OCI-LY1 (cell line): ENCODE measurements at regions not wholly inside any gene's neighbourhood (a gene's known extent, or its start where the extent isn't known, plus 50 kb on each side); places are given as distances from the start of the nearest gene placed in this dataset.

Source experiments
- H2AFZ ChIP-seq: fragments of 200-600 bp; sonication (generic), shearing (Covaris generic); 2 replicates; pipeline ENCODE4 v1.6.0; 2014; ENCODE audit warnings: antibody characterized with exemption, mild to moderate bottlenecking, low read length
- H3F3A ChIP-seq: fragments of 200-600 bp; sonication (generic), shearing (Covaris generic); 2 replicates; pipeline ENCODE4 v1.6.0; 2014; ENCODE audit warnings: mild to moderate bottlenecking, antibody characterized with exemption, low read length, moderate library complexity; ENCODE audit not compliant: insufficient read depth
- H3K27ac ChIP-seq: fragments of 200-600 bp; sonication (generic); 2 replicates; pipeline ENCODE4 v1.5.1; 2014; ENCODE audit warnings: low read length, mixed run types, mild to moderate bottlenecking, low read depth; ENCODE audit not compliant: poor library complexity, severe bottlenecking
- H3K27me3 ChIP-seq: fragments of 200-600 bp; sonication (generic); 2 replicates; pipeline ENCODE4 v1.6.0; 2014; ENCODE audit warnings: antibody characterized with exemption, mild to moderate bottlenecking, low read length, moderate library complexity; ENCODE audit not compliant: insufficient read depth
- H3K36me3 ChIP-seq: fragments of 200-600 bp; sonication (generic); 2 replicates; pipeline ENCODE4 v1.6.1; 2014; ENCODE audit warnings: mild to moderate bottlenecking, antibody characterized with exemption, low read length, moderate library complexity, mixed read lengths; ENCODE audit not compliant: insufficient read depth
- H3K4me1 ChIP-seq: fragments of 200-600 bp; sonication (generic); 2 replicates; pipeline ENCODE4 v1.5.1; 2014; ENCODE audit warnings: mild to moderate bottlenecking, low read length, moderate library complexity; ENCODE audit not compliant: insufficient read depth, severe bottlenecking
- H3K4me2 ChIP-seq: fragments of 200-600 bp; sonication (generic), shearing (Covaris generic); 2 replicates; pipeline ENCODE4 v1.6.1; 2014; ENCODE audit warnings: low read length
- H3K4me3 ChIP-seq: fragments of 200-600 bp; sonication (generic); 2 replicates; pipeline ENCODE4 v1.5.1; 2014; ENCODE audit warnings: low read length, low read depth, mild to moderate bottlenecking, mixed read lengths; ENCODE audit not compliant: poor library complexity, severe bottlenecking
- H3K79me2 ChIP-seq: fragments of 200-600 bp; shearing (Covaris generic); 2 replicates; pipeline ENCODE4 v1.6.1; 2016; ENCODE audit warnings: mixed run types, low read length, mixed read lengths; ENCODE audit not compliant: insufficient read depth
- H3K9ac ChIP-seq: fragments of 200-600 bp; sonication (generic), shearing (Covaris generic); 2 replicates; pipeline ENCODE4 v1.6.1; 2014; ENCODE audit warnings: mild to moderate bottlenecking, low read length, mixed read lengths
- H3K9me2 ChIP-seq: fragments of 200-600 bp; sonication (generic), shearing (Covaris generic); 2 replicates; pipeline ENCODE4 v1.6.1; 2014; ENCODE audit warnings: low read depth, mild to moderate bottlenecking, low read length, mixed read lengths
- H3K9me3 ChIP-seq: fragments of 200-600 bp; shearing (Covaris generic); 2 replicates; pipeline ENCODE4 v1.6.1; 2014; ENCODE audit warnings: low read length, mixed read lengths
- H4K20me1 ChIP-seq: fragments of 200-600 bp; sonication (generic), shearing (Covaris generic); 2 replicates; pipeline ENCODE4 v1.6.0; 2016; ENCODE audit warnings: mild to moderate bottlenecking, low read length; ENCODE audit not compliant: insufficient read depth
- EZH2 ChIP-seq: fragments of 200-600 bp; sonication (generic), shearing (Covaris generic); IDR thresholded peaks from 2 replicates; pipeline ENCODE4 v1.8.0; 2017; ENCODE audit warnings: borderline replicate concordance, mixed run types, mild to moderate bottlenecking, antibody characterized with exemption, low read length, moderate library complexity, mixed read lengths
- TF ChIP-seq, protein P1 (sequence below): fragments of 200-600 bp; sonication (generic), shearing (Covaris generic); IDR thresholded peaks from 2 replicates; pipeline ENCODE4 v1.5.1; 2017; ENCODE audit warnings: mild to moderate bottlenecking, antibody characterized with exemption, low read length, moderate library complexity, mixed read lengths

DNA sequence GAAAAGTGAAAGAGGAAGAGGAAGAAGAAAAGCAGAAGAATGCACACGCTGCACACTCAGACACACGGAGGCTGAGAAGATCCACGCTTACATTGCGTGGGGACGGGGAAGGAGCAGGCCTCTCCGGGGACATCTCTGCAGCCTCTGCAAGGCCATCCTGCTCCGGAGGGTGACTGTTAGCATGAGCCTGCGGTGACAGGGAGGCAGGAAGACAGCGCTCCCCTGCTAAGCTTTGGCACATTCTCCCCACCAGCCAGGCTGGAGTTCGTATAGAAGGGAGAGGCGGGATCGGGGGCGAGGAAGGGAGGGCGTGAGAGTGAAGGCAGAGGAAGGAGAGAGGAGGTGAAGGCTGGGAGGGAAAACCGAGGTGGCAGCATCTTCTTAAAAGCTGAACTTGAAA lies 366.0 kb upstream of the SHH start:
- H4K20me1 ChIP-seq, result no peaks in the 10 kb centered on the region
- no peak overlapping the region for H3K27ac ChIP-seq
- H3K4me2 ChIP-seq, result no peak overlapping the region
- TF ChIP-seq, protein P1, sequence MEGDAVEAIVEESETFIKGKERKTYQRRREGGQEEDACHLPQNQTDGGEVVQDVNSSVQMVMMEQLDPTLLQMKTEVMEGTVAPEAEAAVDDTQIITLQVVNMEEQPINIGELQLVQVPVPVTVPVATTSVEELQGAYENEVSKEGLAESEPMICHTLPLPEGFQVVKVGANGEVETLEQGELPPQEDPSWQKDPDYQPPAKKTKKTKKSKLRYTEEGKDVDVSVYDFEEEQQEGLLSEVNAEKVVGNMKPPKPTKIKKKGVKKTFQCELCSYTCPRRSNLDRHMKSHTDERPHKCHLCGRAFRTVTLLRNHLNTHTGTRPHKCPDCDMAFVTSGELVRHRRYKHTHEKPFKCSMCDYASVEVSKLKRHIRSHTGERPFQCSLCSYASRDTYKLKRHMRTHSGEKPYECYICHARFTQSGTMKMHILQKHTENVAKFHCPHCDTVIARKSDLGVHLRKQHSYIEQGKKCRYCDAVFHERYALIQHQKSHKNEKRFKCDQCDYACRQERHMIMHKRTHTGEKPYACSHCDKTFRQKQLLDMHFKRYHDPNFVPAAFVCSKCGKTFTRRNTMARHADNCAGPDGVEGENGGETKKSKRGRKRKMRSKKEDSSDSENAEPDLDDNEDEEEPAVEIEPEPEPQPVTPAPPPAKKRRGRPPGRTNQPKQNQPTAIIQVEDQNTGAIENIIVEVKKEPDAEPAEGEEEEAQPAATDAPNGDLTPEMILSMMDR, result no peak
- no peak for TF ChIP-seq EZH2
- no peaks in the 10 kb centered on the region for H3F3A ChIP-seq
- H3K4me3 ChIP-seq, result no peak overlapping the region
- H3K9ac ChIP-seq, result no peak overlapping the region
- H3K27me3 ChIP-seq, result peaks cover 8% of the 10 kb centered on the region; the same call in 1 of the 2 replicates
- H2AFZ ChIP-seq, result no peak overlapping the region
- H3K4me1 ChIP-seq, result no peaks in the 10 kb centered on the region
- no peaks in the 10 kb centered on the region for H3K79me2 ChIP-seq
- H3K36me3 ChIP-seq, result no peaks in the 10 kb centered on the region
- H3K9me3 ChIP-seq, result no peaks in the 10 kb centered on the region
- no peaks in the 10 kb centered on the region for H3K9me2 ChIP-seq

DNA sequence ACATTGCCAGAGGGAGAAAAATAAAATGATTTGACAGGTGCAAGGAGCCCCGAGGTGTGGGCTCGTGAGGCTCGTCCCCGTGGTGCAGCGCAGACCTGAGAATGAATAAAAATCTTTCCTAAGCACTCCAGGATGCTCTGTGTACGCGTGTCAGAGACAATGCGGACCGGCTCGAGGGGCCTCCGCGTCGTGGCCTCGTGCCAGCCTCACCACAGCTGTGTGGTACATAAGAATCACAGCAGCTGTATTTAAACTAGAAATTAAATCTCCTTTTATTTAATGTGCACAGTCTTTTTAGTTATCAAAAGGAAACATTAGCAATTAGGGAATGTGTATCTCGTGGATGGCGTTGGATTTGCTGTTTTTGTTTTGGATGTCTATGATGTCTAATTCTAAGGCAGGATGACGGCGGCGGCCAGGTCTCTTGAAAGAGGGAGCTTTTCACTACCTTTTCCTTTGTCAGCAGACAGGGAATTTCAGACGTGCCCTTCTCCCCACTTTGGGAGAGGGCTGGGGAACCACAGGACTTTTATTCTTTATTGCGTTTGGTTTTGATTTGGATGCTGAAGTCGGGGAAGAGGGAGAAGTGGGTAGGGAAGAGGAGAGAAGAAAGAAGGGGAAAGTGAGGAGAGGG lies 365.3 kb upstream of the SHH start:
- H3K4me1 ChIP-seq, result no peaks in the 10 kb centered on the region
- H3K79me2 ChIP-seq, result no peaks in the 10 kb centered on the region
- H3K4me2 ChIP-seq, result no peak overlapping the region
- TF ChIP-seq EZH2, result no peak
- TF ChIP-seq, protein P1, result no peak
- peaks cover 8% of the 10 kb centered on the region; the same call in 1 of the 2 replicates for H3K27me3 ChIP-seq
- no peak overlapping the region for H2AFZ ChIP-seq
- no peaks in the 10 kb centered on the region for H3F3A ChIP-seq
- no peaks in the 10 kb centered on the region for H3K9me2 ChIP-seq
- no peaks in the 10 kb centered on the region for H3K36me3 ChIP-seq
- no peaks in the 10 kb centered on the region for H3K9me3 ChIP-seq
- no peak overlapping the region for H3K4me3 ChIP-seq
- no peaks in the 10 kb centered on the region for H4K20me1 ChIP-seq
- no peak overlapping the region for H3K27ac ChIP-seq
- no peak overlapping the region for H3K9ac ChIP-seq

DNA sequence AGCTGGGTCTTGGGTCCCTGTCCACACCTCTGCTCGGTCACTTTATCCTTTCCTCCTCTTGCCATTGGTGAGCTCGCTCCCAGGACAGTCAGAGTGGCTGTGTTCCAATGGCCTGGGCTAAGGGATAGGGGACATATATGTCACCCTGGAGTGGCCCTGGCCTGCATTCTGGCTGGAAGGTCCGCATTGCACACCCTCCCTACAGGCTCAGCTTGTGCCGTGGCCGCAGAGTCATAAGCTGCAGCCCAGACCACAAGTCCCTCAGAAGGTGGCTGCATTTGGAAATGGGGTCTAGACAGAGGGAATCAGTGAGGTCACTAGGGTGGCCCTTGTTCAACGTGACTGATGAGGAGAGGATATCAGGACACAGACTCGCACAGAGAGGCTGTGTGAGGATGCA lies 363.8 kb upstream of the SHH start:
- H3K9me3 ChIP-seq, result no peaks in the 10 kb centered on the region
- peaks cover 8% of the 10 kb centered on the region; the same call in 1 of the 2 replicates for H3K27me3 ChIP-seq
- H3K4me2 ChIP-seq, result no peak overlapping the region
- H4K20me1 ChIP-seq, result no peaks in the 10 kb centered on the region
- no peak overlapping the region for H3K9ac ChIP-seq
- H3K4me3 ChIP-seq, result no peak overlapping the region
- no peaks in the 10 kb centered on the region for H3K79me2 ChIP-seq
- H3K4me1 ChIP-seq, result no peaks in the 10 kb centered on the region
- H3F3A ChIP-seq, result no peaks in the 10 kb centered on the region
- no peak for TF ChIP-seq EZH2
- TF ChIP-seq, protein P1, result no peak
- H2AFZ ChIP-seq, result no peak overlapping the region
- H3K27ac ChIP-seq, result no peak overlapping the region
- no peaks in the 10 kb centered on the region for H3K36me3 ChIP-seq
- no peaks in the 10 kb centered on the region for H3K9me2 ChIP-seq
